Hepatocyte (in vitro differentiated cells): ENCODE measurements at regions not wholly inside any gene's neighbourhood (a gene's known extent, or its start where the extent isn't known, plus 50 kb on each side); places are given as distances from the start of the nearest gene placed in this dataset.

Experiments used
- EZH2phosphoT487 ChIP-seq: fragments of 200-600 bp; sonication (generic); IDR thresholded peaks from one replicate; pipeline ENCODE4 v1.6.1; 2018; ENCODE audit warnings: antibody characterized with exemption, mild to moderate bottlenecking, low read depth, moderate library complexity; ENCODE audit not compliant: unreplicated experiment, severe bottlenecking
- TF ChIP-seq, protein P1 (sequence below): fragments of 200-600 bp; sonication (generic); IDR thresholded peaks from 2 replicates; pipeline ENCODE4 v1.5.1; 2016; ENCODE audit warnings: antibody characterized with exemption, mild to moderate bottlenecking; ENCODE audit not compliant: poor library complexity

DNA sequence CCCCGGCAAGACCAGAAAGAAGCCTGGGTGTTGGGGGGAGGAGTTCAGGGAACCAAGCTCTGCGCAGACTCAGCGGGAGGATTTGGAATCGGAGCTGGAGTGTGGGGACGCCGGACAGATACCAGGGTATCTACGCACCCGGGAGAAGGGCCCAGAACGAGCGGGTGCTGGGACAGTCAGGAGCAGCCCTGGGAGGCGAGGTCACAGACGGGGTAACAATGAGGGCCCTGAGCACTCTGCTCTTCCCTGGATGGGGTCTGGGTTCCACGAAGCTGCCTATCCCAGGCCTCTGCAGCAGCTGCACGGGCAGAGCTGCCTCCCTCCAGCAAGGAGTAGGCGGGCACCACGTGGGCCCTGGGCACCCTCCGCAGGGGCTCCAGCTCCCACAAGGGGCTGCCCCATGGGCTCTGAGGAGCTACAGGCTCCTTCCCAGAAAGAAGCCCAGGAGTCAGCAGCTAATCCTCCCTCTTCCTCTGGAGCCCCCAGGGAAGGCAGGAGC, 197.2 kb downstream of the BRD1 start:
- TF ChIP-seq, protein P1, sequence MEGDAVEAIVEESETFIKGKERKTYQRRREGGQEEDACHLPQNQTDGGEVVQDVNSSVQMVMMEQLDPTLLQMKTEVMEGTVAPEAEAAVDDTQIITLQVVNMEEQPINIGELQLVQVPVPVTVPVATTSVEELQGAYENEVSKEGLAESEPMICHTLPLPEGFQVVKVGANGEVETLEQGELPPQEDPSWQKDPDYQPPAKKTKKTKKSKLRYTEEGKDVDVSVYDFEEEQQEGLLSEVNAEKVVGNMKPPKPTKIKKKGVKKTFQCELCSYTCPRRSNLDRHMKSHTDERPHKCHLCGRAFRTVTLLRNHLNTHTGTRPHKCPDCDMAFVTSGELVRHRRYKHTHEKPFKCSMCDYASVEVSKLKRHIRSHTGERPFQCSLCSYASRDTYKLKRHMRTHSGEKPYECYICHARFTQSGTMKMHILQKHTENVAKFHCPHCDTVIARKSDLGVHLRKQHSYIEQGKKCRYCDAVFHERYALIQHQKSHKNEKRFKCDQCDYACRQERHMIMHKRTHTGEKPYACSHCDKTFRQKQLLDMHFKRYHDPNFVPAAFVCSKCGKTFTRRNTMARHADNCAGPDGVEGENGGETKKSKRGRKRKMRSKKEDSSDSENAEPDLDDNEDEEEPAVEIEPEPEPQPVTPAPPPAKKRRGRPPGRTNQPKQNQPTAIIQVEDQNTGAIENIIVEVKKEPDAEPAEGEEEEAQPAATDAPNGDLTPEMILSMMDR = no peak
- no peak for TF ChIP-seq EZH2phosphoT487
